HEK293 (cell line): ENCODE measurements at regions not wholly inside any gene's neighbourhood (a gene's known extent, or its start where the extent isn't known, plus 50 kb on each side); places are given as distances from the start of the nearest gene placed in this dataset.

Experiments
- ATF2 ChIP-seq: fragments of 450-650 bp; formaldehyde crosslinking; IDR thresholded peaks from 2 replicates; pipeline ENCODE4 v1.5.1; 2016; ENCODE audit warnings: missing biosample characterization, missing genetic modification characterization, low read depth
- PBX3 ChIP-seq: sonication (generic); formaldehyde crosslinking; IDR thresholded peaks from 2 replicates; pipeline ENCODE4 v1.8.1; 2022; ENCODE audit warnings: mild to moderate bottlenecking, moderate library complexity, missing genetic modification reagents
- REPIN1 ChIP-seq: fragments of 450-650 bp; formaldehyde crosslinking; IDR thresholded peaks from 2 replicates; pipeline ENCODE4 v1.5.1; 2017; ENCODE audit warnings: missing biosample characterization, missing genetic modification characterization, low read depth
- SETDB1 ChIP-seq: IDR thresholded peaks from one replicate; pipeline ENCODE4 v1.6.1; 2017; ENCODE audit warnings: mild to moderate bottlenecking, low read length, moderate library complexity, mixed read lengths; ENCODE audit not compliant: insufficient read length
- ZBTB11 ChIP-seq: fragments of 450-650 bp; formaldehyde crosslinking; conservative IDR thresholded peaks from 2 replicates; pipeline ENCODE4 v1.5.1; 2016; ENCODE audit warnings: low read depth, missing biosample characterization, missing genetic modification characterization
- ZNF121 ChIP-seq: fragments of 450-650 bp; formaldehyde crosslinking; IDR thresholded peaks from 2 replicates; pipeline ENCODE4 v1.5.1; 2016; ENCODE audit warnings: missing biosample characterization, missing genetic modification characterization
- ZNF174 ChIP-seq: fragments of 450-650 bp; formaldehyde crosslinking; IDR thresholded peaks from 2 replicates; pipeline ENCODE4 v1.5.0; 2017; ENCODE audit warnings: missing biosample characterization, mild to moderate bottlenecking, missing genetic modification characterization
- ZNF23 ChIP-seq: fragments of 450-650 bp; formaldehyde crosslinking; IDR thresholded peaks from 2 replicates; pipeline ENCODE4 v1.5.1; 2016; ENCODE audit warnings: missing biosample characterization, missing genetic modification characterization, borderline replicate concordance
- ZNF239 ChIP-seq: fragments of 450-650 bp; formaldehyde crosslinking; IDR thresholded peaks from 2 replicates; pipeline ENCODE4 v1.5.1; 2016; ENCODE audit warnings: missing biosample characterization, missing genetic modification characterization
- ZNF768 ChIP-seq: fragments of 450-650 bp; formaldehyde crosslinking; IDR thresholded peaks from 2 replicates; pipeline ENCODE4 v1.5.1; 2018; ENCODE audit warnings: missing biosample characterization, mild to moderate bottlenecking, missing genetic modification characterization
- ZNF830 ChIP-seq: fragments of 450-650 bp; IDR thresholded peaks from 2 replicates; pipeline ENCODE4 v1.5.0; 2018; ENCODE audit warnings: missing biosample characterization, missing genetic modification characterization, low read depth, mild to moderate bottlenecking, moderate library complexity
- TF ChIP-seq, protein P1 (sequence below): fragments of 450-650 bp; formaldehyde crosslinking; IDR thresholded peaks from 2 replicates; pipeline ENCODE4 v1.5.1; 2017; ENCODE audit warnings: missing biosample characterization, missing genetic modification characterization
- TF ChIP-seq, protein P2 (sequence below): fragments of 450-650 bp; formaldehyde crosslinking; IDR thresholded peaks from 2 replicates; pipeline ENCODE4 v1.5.1; 2016; ENCODE audit warnings: missing biosample characterization, missing genetic modification characterization
- TF ChIP-seq, protein P3 (sequence below): IDR thresholded peaks from 2 replicates; pipeline ENCODE4 v1.6.1; 2011; ENCODE audit warnings: mild to moderate bottlenecking, low read depth, low read length, borderline replicate concordance

- TF ChIP-seq ZNF239 (no peak), ZNF121 (tag by site-specific recombination) (no peak), ZNF23 (no peak), REPIN1 (tag by site-specific recombination) (no peak), ZNF174 (no peak), ZBTB11 (tag by site-specific recombination) (no peak), ZNF830 (tag by site-specific recombination) (no peak), ATF2 (tag by site-specific recombination) (no peak), SETDB1 (no peak), PBX3 (CRISPR knock-in tag) (no peak), ZNF768 (tag by site-specific recombination) (no peak)
- TF ChIP-seq, protein P1, sequence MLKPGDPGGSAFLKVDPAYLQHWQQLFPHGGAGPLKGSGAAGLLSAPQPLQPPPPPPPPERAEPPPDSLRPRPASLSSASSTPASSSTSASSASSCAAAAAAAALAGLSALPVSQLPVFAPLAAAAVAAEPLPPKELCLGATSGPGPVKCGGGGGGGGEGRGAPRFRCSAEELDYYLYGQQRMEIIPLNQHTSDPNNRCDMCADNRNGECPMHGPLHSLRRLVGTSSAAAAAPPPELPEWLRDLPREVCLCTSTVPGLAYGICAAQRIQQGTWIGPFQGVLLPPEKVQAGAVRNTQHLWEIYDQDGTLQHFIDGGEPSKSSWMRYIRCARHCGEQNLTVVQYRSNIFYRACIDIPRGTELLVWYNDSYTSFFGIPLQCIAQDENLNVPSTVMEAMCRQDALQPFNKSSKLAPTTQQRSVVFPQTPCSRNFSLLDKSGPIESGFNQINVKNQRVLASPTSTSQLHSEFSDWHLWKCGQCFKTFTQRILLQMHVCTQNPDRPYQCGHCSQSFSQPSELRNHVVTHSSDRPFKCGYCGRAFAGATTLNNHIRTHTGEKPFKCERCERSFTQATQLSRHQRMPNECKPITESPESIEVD: no peak
- TF ChIP-seq, protein P2, sequence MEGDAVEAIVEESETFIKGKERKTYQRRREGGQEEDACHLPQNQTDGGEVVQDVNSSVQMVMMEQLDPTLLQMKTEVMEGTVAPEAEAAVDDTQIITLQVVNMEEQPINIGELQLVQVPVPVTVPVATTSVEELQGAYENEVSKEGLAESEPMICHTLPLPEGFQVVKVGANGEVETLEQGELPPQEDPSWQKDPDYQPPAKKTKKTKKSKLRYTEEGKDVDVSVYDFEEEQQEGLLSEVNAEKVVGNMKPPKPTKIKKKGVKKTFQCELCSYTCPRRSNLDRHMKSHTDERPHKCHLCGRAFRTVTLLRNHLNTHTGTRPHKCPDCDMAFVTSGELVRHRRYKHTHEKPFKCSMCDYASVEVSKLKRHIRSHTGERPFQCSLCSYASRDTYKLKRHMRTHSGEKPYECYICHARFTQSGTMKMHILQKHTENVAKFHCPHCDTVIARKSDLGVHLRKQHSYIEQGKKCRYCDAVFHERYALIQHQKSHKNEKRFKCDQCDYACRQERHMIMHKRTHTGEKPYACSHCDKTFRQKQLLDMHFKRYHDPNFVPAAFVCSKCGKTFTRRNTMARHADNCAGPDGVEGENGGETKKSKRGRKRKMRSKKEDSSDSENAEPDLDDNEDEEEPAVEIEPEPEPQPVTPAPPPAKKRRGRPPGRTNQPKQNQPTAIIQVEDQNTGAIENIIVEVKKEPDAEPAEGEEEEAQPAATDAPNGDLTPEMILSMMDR (tag by site-specific recombination): no peak
- TF ChIP-seq, protein P3, sequence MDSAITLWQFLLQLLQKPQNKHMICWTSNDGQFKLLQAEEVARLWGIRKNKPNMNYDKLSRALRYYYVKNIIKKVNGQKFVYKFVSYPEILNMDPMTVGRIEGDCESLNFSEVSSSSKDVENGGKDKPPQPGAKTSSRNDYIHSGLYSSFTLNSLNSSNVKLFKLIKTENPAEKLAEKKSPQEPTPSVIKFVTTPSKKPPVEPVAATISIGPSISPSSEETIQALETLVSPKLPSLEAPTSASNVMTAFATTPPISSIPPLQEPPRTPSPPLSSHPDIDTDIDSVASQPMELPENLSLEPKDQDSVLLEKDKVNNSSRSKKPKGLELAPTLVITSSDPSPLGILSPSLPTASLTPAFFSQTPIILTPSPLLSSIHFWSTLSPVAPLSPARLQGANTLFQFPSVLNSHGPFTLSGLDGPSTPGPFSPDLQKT: no peak
These were observed 298.5 kb downstream of the OMA1 start for GRCh38 chr1:58248072-58248471.
